ENCODE measurements at regions not wholly inside any gene's neighbourhood (a gene's known extent, or its start where the extent isn't known, plus 50 kb on each side); places are given as distances from the start of the nearest gene placed in this dataset.
"Not testable (repeated sequence)": the region's sequence is repeated elsewhere in the genome, so short reads cannot be mapped to it uniquely, and the experiment has no call there.

GRCh38 chr6:100088009-100088408 is 94.0 kb upstream of the MCHR2 start:
- no peak for DNase-seq

GRCh38 chr6:100084991-100085364 is 91.0 kb upstream of the MCHR2 start:
- DNase-seq, result no peak

- DNase-seq, result no peak
Observed at GRCh38 chr6:100084316-100084990, 90.4 kb upstream of the MCHR2 start.

- DNase-seq, result no peak
Observed at GRCh38 chr6:100078509-100078908, 84.5 kb upstream of the MCHR2 start.

GRCh38 chr6:100065348-100065747 is 71.3 kb upstream of the MCHR2 start:
- DNase-seq, result no peak

- no peak for DNase-seq
Observed at GRCh38 chr6:100062621-100063020, 68.6 kb upstream of the MCHR2 start.

GRCh38 chr6:100057941-100058340 is 63.9 kb upstream of the MCHR2 start:
- DNase-seq, result no peak

- no peak for DNase-seq
Observed at GRCh38 chr6:100050550-100050949, 56.5 kb upstream of the MCHR2 start.

GRCh38 chr6:100043961-100044360 is 49.9 kb upstream of the MCHR2 start:
- DNase-seq, result not testable (repeated sequence)
